HCT116 (cell line): ENCODE measurements at regions not wholly inside any gene's neighbourhood (a gene's known extent, or its start where the extent isn't known, plus 50 kb on each side); places are given as distances from the start of the nearest gene placed in this dataset.

Source experiments
- ATAC-seq: fragments of 200-7000 bp; cut with Tn5 transposase; 2 replicates; pipeline ENCODE4 v1.9.1; 2020; ENCODE audit warnings: mild to moderate bottlenecking, moderate library complexity
- BruUV-seq: library from RNA; stranded (reverse); fragments of 400-500 nt; replicated peaks from 2 replicates; lab custom pipeline; 2021; lab: Mats Ljungman, UMichigan
- CTCF ChIA-PET: fragments of 300-600 bp; sonication (Branson Sonifier 250); formaldehyde crosslinking; loops from one replicate; lab custom pipeline; 2021; ENCODE audit warnings: antibody characterized with exemption; lab: Charles Lee
- POLR2A ChIA-PET: fragments of 300-600, 350-600 bp; sonication (Branson Sonifier 250); formaldehyde crosslinking; loops from one replicate; lab custom pipeline; 2021; ENCODE audit warnings: antibody characterized with exemption; lab: Charles Lee
- RAD21 ChIA-PET, 2 experiments: fragments of 300-600 bp; sonication (Branson Sonifier 250); formaldehyde crosslinking; loops; one replicate each; lab custom pipeline; 2023; ENCODE audit warnings: low total read pairs in 2 of 2; ENCODE audit not compliant: uncharacterized antibody in 2 of 2, unreplicated experiment in 2 of 2, low non-redundant PET in 1 of 2; lab: Charles Lee
- DNase-seq: peaks from one replicate; pipeline ENCODE4 v3.0.0-alpha.2; 2010; ENCODE audit warnings: low read depth, low spot score
- H2AFZ ChIP-seq: fragments of 200-600 bp; shearing (Covaris generic), sonication (generic); 2 replicates; pipeline ENCODE4 v1.6.1; 2017; ENCODE audit warnings: low read depth, mixed run types, mixed read lengths, antibody characterized with exemption, low read length; ENCODE audit not compliant: poor library complexity, severe bottlenecking
- H3K27ac ChIP-seq: 2 replicates; pipeline ENCODE4 v1.5.1; 2012; ENCODE audit warnings: low read depth, low read length
- H3K27me3 ChIP-seq: fragments of 200-600 bp; sonication (generic); 2 replicates; pipeline ENCODE4 v1.6.1; 2016; ENCODE audit warnings: mixed run types, low read length, mixed read lengths; ENCODE audit not compliant: insufficient read depth
- H3K36me3 ChIP-seq, 2 experiments: fragments of 200-500 bp in 1 of 2; fragments of 200-600 bp in 1 of 2; sonication (Bioruptor generic) in 1 of 2; sonication (generic) in 1 of 2; 2 replicates each; pipeline versions ENCODE4 v1.5.1 to v1.6.1; 2014 to 2016; ENCODE audit warnings: low read length in 2 of 2, inconsistent platforms in 1 of 2, mixed read lengths in 1 of 2, mixed run types in 1 of 2; ENCODE audit not compliant: insufficient read depth in 2 of 2, control insufficient read depth in 1 of 2
- H3K4me1 ChIP-seq, 2 experiments: fragments of 200-600 bp in 1 of 2; sonication (generic) in 1 of 2; 2 replicates each; pipeline versions ENCODE4 v1.5.1 to v1.6.1; 2012 to 2017; ENCODE audit warnings: low read length in 2 of 2, inconsistent platforms in 1 of 2, mild to moderate bottlenecking in 1 of 2, mixed read lengths in 1 of 2, mixed run types in 1 of 2, moderate library complexity in 1 of 2; ENCODE audit not compliant: insufficient read depth in 2 of 2, control insufficient read depth in 1 of 2
- H3K4me2 ChIP-seq: fragments of 200-600 bp; sonication (generic); 2 replicates; pipeline ENCODE4 v1.6.1; 2017; ENCODE audit warnings: mixed run types, low read length, mixed read lengths
- H3K4me3 ChIP-seq, 2 experiments: fragments of 200-600 bp in 1 of 2; sonication (generic) in 1 of 2; replicated peaks in 1 of 2; 2 replicates each; pipeline ENCODE4 v1.5.1; 2011 to 2016; ENCODE audit warnings: low read length in 2 of 2, control low read depth in 1 of 2, low read depth in 1 of 2, mild to moderate bottlenecking in 1 of 2, mixed read lengths in 1 of 2, mixed run types in 1 of 2
- H3K79me2 ChIP-seq: fragments of 200-600 bp; sonication (generic); 2 replicates; pipeline ENCODE4 v1.6.1; 2017; ENCODE audit warnings: mild to moderate bottlenecking, mixed run types, low read length, moderate library complexity, mixed read lengths; ENCODE audit not compliant: insufficient read depth
- H3K9ac ChIP-seq: fragments of 200-600 bp; sonication (generic); 2 replicates; pipeline ENCODE4 v1.6.1; 2016; ENCODE audit warnings: low read length, mixed read lengths
- H3K9me2 ChIP-seq: fragments of 200-600 bp; sonication (generic), shearing (Covaris generic); 2 replicates; pipeline ENCODE4 v1.6.1; 2017; ENCODE audit warnings: mixed run types, mild to moderate bottlenecking, moderate library complexity; ENCODE audit not compliant: insufficient read depth
- H3K9me3 ChIP-seq, 2 experiments: fragments of 200-500 bp in 1 of 2; fragments of 200-600 bp in 1 of 2; sonication (Bioruptor generic) in 1 of 2; sonication (generic) in 1 of 2; 2 replicates each; pipeline ENCODE4 v1.6.1; 2014 to 2017; ENCODE audit warnings: low read length in 2 of 2, mixed read lengths in 2 of 2, inconsistent platforms in 1 of 2, low read depth in 1 of 2, mild to moderate bottlenecking in 1 of 2, mixed run types in 1 of 2, moderate library complexity in 1 of 2; ENCODE audit not compliant: control insufficient read depth in 1 of 2, insufficient read depth in 1 of 2
- H4K20me1 ChIP-seq: fragments of 200-600 bp; sonication (generic), shearing (Covaris generic); 2 replicates; pipeline ENCODE4 v1.6.1; 2017; ENCODE audit warnings: mixed run types, mild to moderate bottlenecking, moderate library complexity; ENCODE audit not compliant: insufficient read depth
- CBX3 ChIP-seq: IDR thresholded peaks from 2 replicates; pipeline ENCODE4 v1.6.1; 2012; ENCODE audit warnings: low read depth
- ELF1 ChIP-seq: IDR thresholded peaks from 2 replicates; pipeline ENCODE4 v1.6.1; 2012; ENCODE audit warnings: low read depth, borderline replicate concordance
- EZH2 ChIP-seq: fragments of 200-600 bp; sonication (generic); IDR thresholded peaks from 2 replicates; pipeline ENCODE4 v1.6.1; 2017; ENCODE audit warnings: antibody characterized with exemption, mixed run types
- EZH2phosphoT487 ChIP-seq: fragments of 200-600 bp; IDR thresholded peaks from 2 replicates; pipeline ENCODE4 v1.6.1; 2018; ENCODE audit warnings: antibody characterized with exemption, borderline replicate concordance
- JUND ChIP-seq: IDR thresholded peaks from 2 replicates; pipeline ENCODE4 v1.6.1; 2012
- MAX ChIP-seq: IDR thresholded peaks from 2 replicates; pipeline ENCODE4 v1.6.1; 2012
- POLR2AphosphoS5 ChIP-seq: IDR thresholded peaks from 2 replicates; pipeline ENCODE4 v1.6.1; 2011; ENCODE audit warnings: mild to moderate bottlenecking, low read depth, low read length, moderate library complexity
- SIN3A ChIP-seq: IDR thresholded peaks from 2 replicates; pipeline ENCODE4 v1.6.1; 2012; ENCODE audit warnings: low read depth
- SP1 ChIP-seq: IDR thresholded peaks from 2 replicates; pipeline ENCODE4 v1.6.1; 2012; ENCODE audit warnings: low read depth
- SRF ChIP-seq: IDR thresholded peaks from 2 replicates; pipeline ENCODE4 v1.6.1; 2012; ENCODE audit warnings: low read depth
- YY1 ChIP-seq: IDR thresholded peaks from 2 replicates; pipeline ENCODE4 v1.6.1; 2011; ENCODE audit warnings: low read length, low read depth, moderate library complexity, mild to moderate bottlenecking; ENCODE audit not compliant: insufficient replicate concordance; ENCODE audit errors: extremely low read depth
- ZBTB33 ChIP-seq: IDR thresholded peaks from 2 replicates; pipeline ENCODE4 v1.6.1; 2011; ENCODE audit warnings: mild to moderate bottlenecking, low read length, moderate library complexity; ENCODE audit not compliant: insufficient replicate concordance; ENCODE audit errors: extremely low read depth
- ZFX ChIP-seq: fragments of 450-650 bp; IDR thresholded peaks from 2 replicates; pipeline ENCODE4 v1.6.1; 2017
- intact Hi-C: fragments of 100-400 bp; cut with micrococcal nuclease; formaldehyde crosslinking; loops from 2 replicates; pipeline ENCODE4 v1.10.0; 2022

- BruUV-seq = no TSS peak
- no peaks in the 10 kb centered on the region for H3K36me3 ChIP-seq
- ChIA-PET POLR2A (no interaction called here), RAD21 (no interaction called here), CTCF (no interaction called here)
- TF ChIP-seq SRF = no peak
- no peak for TF ChIP-seq POLR2AphosphoS5
- no peak for TF ChIP-seq ZFX
- no peak for TF ChIP-seq MAX
- TF ChIP-seq SP1 = no peak
- no peak for TF ChIP-seq YY1
- TF ChIP-seq ELF1 = no peak
- no peak for TF ChIP-seq JUND
- no peak for TF ChIP-seq SIN3A
- TF ChIP-seq EZH2phosphoT487 = no peak
- no peak for TF ChIP-seq EZH2
- TF ChIP-seq CBX3 = no peak
- no peak for TF ChIP-seq ZBTB33
- no peak overlapping the region for H3K9ac ChIP-seq
- H4K20me1 ChIP-seq = no peaks in the 10 kb centered on the region
- no peak overlapping the region for H3K4me3 ChIP-seq
- H3K9me3 ChIP-seq = no peaks in the 10 kb centered on the region
- no peaks in the 10 kb centered on the region for H3K79me2 ChIP-seq
- H2AFZ ChIP-seq = no peak overlapping the region
- H3K4me2 ChIP-seq = no peak overlapping the region
- no peak for ATAC-seq
- H3K27ac ChIP-seq = no peak overlapping the region
- H3K9me2 ChIP-seq = no peaks in the 10 kb centered on the region
- no peaks in the 10 kb centered on the region for H3K4me1 ChIP-seq
- intact Hi-C loops = no loop called here
- peaks cover 61% of the 10 kb centered on the region for H3K27me3 ChIP-seq
- no peak for DNase-seq
Measured at GRCh38 chr10:3014968-3015367, 52.4 kb upstream of the PFKP start.
